CD4-positive, CD25-positive, alpha-beta regulatory T cell (primary cell): ENCODE measurements at regions not wholly inside any gene's neighbourhood (a gene's known extent, or its start where the extent isn't known, plus 50 kb on each side); places are given as distances from the start of the nearest gene placed in this dataset.

Experiments
- ATAC-seq, 2 donors: fragments of 150-1000 bp; cut with Tn5 transposase; one replicate each; pipeline ENCODE4 v1.10.0; 2021; ENCODE audit warnings: low read depth in 2 of 2, moderate number of reproducible peaks in 2 of 2, moderate library complexity in 1 of 2
- DNase-seq, 3 donors: peaks; one replicate each; pipeline versions ENCODE4 v3.0.0 to v3.0.0-alpha.2; 2012 to 2022; ENCODE audit warnings: mixed read lengths in 1 of 3
- H3K27ac ChIP-seq: one replicate; pipeline ENCODE4 v1.7.0; 2013; ENCODE audit warnings: mild to moderate bottlenecking, low read length; ENCODE audit not compliant: insufficient read depth, poor library complexity, severe bottlenecking
- H3K27me3 ChIP-seq: one replicate; pipeline ENCODE4 v1.7.0; 2013; ENCODE audit warnings: low read length; ENCODE audit not compliant: control insufficient read depth, insufficient read depth
- H3K36me3 ChIP-seq: one replicate; pipeline ENCODE4 v1.7.0; 2013; ENCODE audit warnings: mild to moderate bottlenecking, low read length, moderate library complexity; ENCODE audit not compliant: control insufficient read depth, insufficient read depth
- H3K4me1 ChIP-seq: 2 replicates; pipeline ENCODE4 v1.7.0; 2013; ENCODE audit warnings: mild to moderate bottlenecking, low read length; ENCODE audit not compliant: insufficient read depth, control insufficient read depth, poor library complexity, severe bottlenecking
- H3K4me3 ChIP-seq: one replicate; pipeline ENCODE4 v1.7.0; 2013; ENCODE audit warnings: low read depth, mild to moderate bottlenecking, low read length, moderate library complexity
- H3K9me3 ChIP-seq, 2 experiments: 1 replicate in 1 of 2; 2 replicates in 1 of 2; pipeline ENCODE4 v1.7.0; 2013; ENCODE audit warnings: low read length in 2 of 2, mild to moderate bottlenecking in 1 of 2, moderate library complexity in 1 of 2; ENCODE audit not compliant: control insufficient read depth in 2 of 2
- H3K27ac Mint-ChIP-seq, 3 donors: one replicate each; pipeline ENCODE4 v1.8.0; 2020 to 2022; ENCODE audit warnings: mild to moderate bottlenecking in 3 of 3, mixed read lengths in 3 of 3, moderate library complexity in 2 of 3
- H3K27me3 Mint-ChIP-seq: one replicate; pipeline ENCODE4 v1.8.0; 2022; ENCODE audit warnings: mild to moderate bottlenecking, mixed read lengths
- H3K36me3 Mint-ChIP-seq: one replicate; pipeline ENCODE4 v1.8.0; 2020; ENCODE audit warnings: mixed read lengths
- H3K4me1 Mint-ChIP-seq, 4 donors: one replicate each; pipeline ENCODE4 v1.8.0; 2020 to 2022; ENCODE audit warnings: mixed read lengths in 4 of 4, mild to moderate bottlenecking in 1 of 4
- H3K4me3 Mint-ChIP-seq, 4 donors: one replicate each; pipeline ENCODE4 v1.8.0; 2020 to 2022; ENCODE audit warnings: mild to moderate bottlenecking in 4 of 4, mixed read lengths in 4 of 4, moderate library complexity in 3 of 4
- H3K9me3 Mint-ChIP-seq, 7 donors: one replicate each; pipeline ENCODE4 v1.8.0; 2020 to 2022; ENCODE audit warnings: mixed read lengths in 7 of 7, mild to moderate bottlenecking in 3 of 7, moderate library complexity in 2 of 7

GRCh38 chr15:95718441-95718840 is 612.1 kb upstream of the NR2F2 start:
- Mint-ChIP-seq H3K4me1 (peaks cover 0 to 11% (median 5%) of the 10 kb centered on the region in 4 donors), H3K4me3 (no peak overlapping the region), H3K27me3 (peaks cover 6% of the 10 kb centered on the region), H3K36me3 (no peaks in the 10 kb centered on the region), H3K9me3 (no peaks in the 10 kb centered on the region), H3K27ac (peak overlapping the region in 1 of 3 donors; percentile 7)
- ATAC-seq (no peak), DNase-seq (no peak)
- H3K4me1 ChIP-seq: no peaks in the 10 kb centered on the region
- no peaks in the 10 kb centered on the region for H3K9me3 ChIP-seq
- no peak overlapping the region for H3K27ac ChIP-seq
- no peaks in the 10 kb centered on the region for H3K36me3 ChIP-seq
- H3K27me3 ChIP-seq: no peaks in the 10 kb centered on the region
- no peak overlapping the region for H3K4me3 ChIP-seq

- DNase-seq (no peak), ATAC-seq (no peak)
- Mint-ChIP-seq H3K4me3 (no peak overlapping the region), H3K27me3 (peaks cover 6% of the 10 kb centered on the region), H3K27ac (no peak overlapping the region), H3K4me1 (no peaks in the 10 kb centered on the region), H3K9me3 (peaks cover 0 to 1% (median 0%) of the 10 kb centered on the region in 7 donors), H3K36me3 (no peaks in the 10 kb centered on the region)
- H3K4me1 ChIP-seq: no peaks in the 10 kb centered on the region
- H3K9me3 ChIP-seq: no peaks in the 10 kb centered on the region
- no peaks in the 10 kb centered on the region for H3K27me3 ChIP-seq
- no peaks in the 10 kb centered on the region for H3K36me3 ChIP-seq
- H3K27ac ChIP-seq: no peak overlapping the region
- H3K4me3 ChIP-seq: no peak overlapping the region
These were observed 605.4 kb upstream of the NR2F2 start for GRCh38 chr15:95724908-95725633.

- no peak overlapping the region for H3K27ac ChIP-seq
- Mint-ChIP-seq H3K4me1 (no peaks in the 10 kb centered on the region), H3K27me3 (no peaks in the 10 kb centered on the region), H3K4me3 (no peak overlapping the region), H3K27ac (no peak overlapping the region), H3K9me3 (peaks cover 0 to 4% (median 0%) of the 10 kb centered on the region in 7 donors), H3K36me3 (no peaks in the 10 kb centered on the region)
- DNase-seq: no peak
- H3K4me3 ChIP-seq: no peak overlapping the region
- ATAC-seq: no peak
- H3K9me3 ChIP-seq: no peaks in the 10 kb centered on the region
- no peaks in the 10 kb centered on the region for H3K27me3 ChIP-seq
- no peaks in the 10 kb centered on the region for H3K4me1 ChIP-seq
- no peaks in the 10 kb centered on the region for H3K36me3 ChIP-seq
These were observed 603.6 kb upstream of the NR2F2 start for GRCh38 chr15:95726891-95727290.

- Mint-ChIP-seq H3K4me1 (peaks cover 21 to 42% (median 23%) of the 10 kb centered on the region in 4 donors), H3K27ac (peak overlapping the region; percentile 78 to 95 (median 86)), H3K4me3 (peak overlapping the region in 3 of 4 donors; percentile 3 to 75 (median 62)), H3K36me3 (no peaks in the 10 kb centered on the region), H3K27me3 (no peaks in the 10 kb centered on the region), H3K9me3 (peaks cover 0 to 16% (median 3%) of the 10 kb centered on the region in 7 donors)
- DNase-seq: peak in 2 of 3 donors; percentile 4 to 52
- Histone ChIP-seq H3K9me3 (no peaks in the 10 kb centered on the region), H3K36me3 (no peaks in the 10 kb centered on the region), H3K4me3 (peak overlapping the region; percentile 37), H3K27ac (no peak overlapping the region), H3K27me3 (no peaks in the 10 kb centered on the region), H3K4me1 (peaks cover 14% of the 10 kb centered on the region)
- peak in 1 of 2 donors; percentile 80 for ATAC-seq
These were observed 596.6 kb upstream of the NR2F2 start for GRCh38 chr15:95733931-95734330.

- Histone ChIP-seq H3K9me3 (no peaks in the 10 kb centered on the region), H3K27me3 (no peaks in the 10 kb centered on the region), H3K36me3 (no peaks in the 10 kb centered on the region), H3K27ac (no peak overlapping the region), H3K4me1 (peaks cover 14% of the 10 kb centered on the region), H3K4me3 (peak overlapping the region; percentile 37)
- H3K27ac Mint-ChIP-seq: peak overlapping the region; percentile 86 to 95 (median 91)
- H3K4me3 Mint-ChIP-seq: peak overlapping the region in 3 of 4 donors; percentile 7 to 75 (median 62)
- ATAC-seq: peak in 1 of 2 donors; percentile 48
- no peaks in the 10 kb centered on the region for H3K36me3 Mint-ChIP-seq
- DNase-seq: peak in 1 of 3 donors; percentile 24
- H3K27me3 Mint-ChIP-seq: no peaks in the 10 kb centered on the region
- H3K9me3 Mint-ChIP-seq: peaks cover 0 to 16% (median 3%) of the 10 kb centered on the region in 7 donors
- H3K4me1 Mint-ChIP-seq: peaks cover 21 to 42% (median 23%) of the 10 kb centered on the region in 4 donors
These were observed 595.8 kb upstream of the NR2F2 start for GRCh38 chr15:95734422-95735316.

- H3K4me1 Mint-ChIP-seq: peaks cover 31 to 57% (median 33%) of the 10 kb centered on the region in 4 donors
These were observed 593.4 kb upstream of the NR2F2 start for GRCh38 chr15:95737060-95737459.

GRCh38 chr15:95739131-95739530 is 591.4 kb upstream of the NR2F2 start:
- no peak overlapping the region for H3K27ac ChIP-seq
- H3K36me3 ChIP-seq: no peaks in the 10 kb centered on the region
- H3K27me3 ChIP-seq: no peaks in the 10 kb centered on the region
- Mint-ChIP-seq H3K27ac (peak overlapping the region in 1 of 3 donors; percentile 54), H3K27me3 (no peaks in the 10 kb centered on the region), H3K4me3 (no peak overlapping the region), H3K36me3 (no peaks in the 10 kb centered on the region), H3K9me3 (peaks cover 0 to 26% (median 7%) of the 10 kb centered on the region in 7 donors), H3K4me1 (peaks cover 36 to 54% (median 37%) of the 10 kb centered on the region in 4 donors)
- ATAC-seq: no peak
- H3K9me3 ChIP-seq: no peaks in the 10 kb centered on the region
- DNase-seq: no peak
- H3K4me3 ChIP-seq: no peak overlapping the region
- H3K4me1 ChIP-seq: peaks cover 20% of the 10 kb centered on the region

More at GRCh38 chr15:95737060-95737459, 593.4 kb upstream of the NR2F2 start:
- Histone ChIP-seq H3K4me3 (no peak overlapping the region), H3K27ac (no peak overlapping the region), H3K36me3 (no peaks in the 10 kb centered on the region), H3K9me3 (no peaks in the 10 kb centered on the region), H3K4me1 (peaks cover 24% of the 10 kb centered on the region), H3K27me3 (no peaks in the 10 kb centered on the region)
- Mint-ChIP-seq H3K9me3 (peaks cover 0 to 16% (median 5%) of the 10 kb centered on the region in 7 donors), H3K36me3 (no peaks in the 10 kb centered on the region), H3K27me3 (no peaks in the 10 kb centered on the region), H3K27ac (no peak overlapping the region), H3K4me3 (no peak overlapping the region)
- DNase-seq: no peak
- no peak for ATAC-seq
